H1 (cell line): ENCODE measurements at regions not wholly inside any gene's neighbourhood (a gene's known extent, or its start where the extent isn't known, plus 50 kb on each side); places are given as distances from the start of the nearest gene placed in this dataset.

Experiments used
- JUND ChIP-seq: IDR thresholded peaks from 2 replicates; pipeline ENCODE4 v1.6.1; 2011; ENCODE audit warnings: mild to moderate bottlenecking, improper control_type of control experiment, low read length
- KDM1A ChIP-seq: fragments of 200-600, 300-600 bp; sonication (generic); IDR thresholded peaks from 2 replicates; pipeline ENCODE4 v1.7.1; 2016; ENCODE audit warnings: mild to moderate bottlenecking, low read length, borderline replicate concordance
- KDM4A ChIP-seq: IDR thresholded peaks from one replicate; pipeline ENCODE4 v1.7.1; 2012; ENCODE audit warnings: low read depth, mild to moderate bottlenecking, moderate library complexity, low read length, inconsistent platforms; ENCODE audit not compliant: severe bottlenecking
- RNF2 ChIP-seq: fragments of 200-900, 300-1000 bp; sonication (generic); IDR thresholded peaks from 2 replicates; pipeline ENCODE4 v1.7.1; 2016; ENCODE audit warnings: borderline replicate concordance, low read depth, mild to moderate bottlenecking, antibody characterized with exemption, low read length; ENCODE audit not compliant: poor library complexity, severe bottlenecking; ENCODE audit errors: missing control alignments
- RXRA ChIP-seq: IDR thresholded peaks from 2 replicates; pipeline ENCODE4 v1.6.1; 2011; ENCODE audit warnings: low read depth, mild to moderate bottlenecking, low read length, moderate library complexity; ENCODE audit not compliant: insufficient read depth
- SP1 ChIP-seq: IDR thresholded peaks from 2 replicates; pipeline ENCODE4 v1.6.1; 2011; ENCODE audit warnings: low read depth, low read length
- SRF ChIP-seq: IDR thresholded peaks from 2 replicates; pipeline ENCODE4 v1.6.1; 2011; ENCODE audit warnings: mild to moderate bottlenecking, low read depth, low read length, moderate library complexity
- TAF7 ChIP-seq: optimal IDR thresholded peaks from 2 replicates; pipeline ENCODE3; 2011; ENCODE audit warnings: low read depth, mild to moderate bottlenecking, inconsistent platforms, low read length, moderate library complexity, borderline replicate concordance
- TBP ChIP-seq: IDR thresholded peaks from 2 replicates; pipeline ENCODE4 v1.6.1; 2011; ENCODE audit warnings: low read depth, low read length, improper control_type of control experiment
- TCF12 ChIP-seq: IDR thresholded peaks from 2 replicates; pipeline ENCODE4 v1.6.1; 2011; ENCODE audit warnings: low read depth, mild to moderate bottlenecking, low read length
- TF ChIP-seq, protein P1 (sequence below): fragments of 300-600 bp; sonication (generic); IDR thresholded peaks from 2 replicates; pipeline ENCODE4 v1.7.1; 2012; ENCODE audit warnings: low read length, moderate library complexity, mild to moderate bottlenecking, inconsistent platforms; ENCODE audit not compliant: insufficient replicate concordance

DNA sequence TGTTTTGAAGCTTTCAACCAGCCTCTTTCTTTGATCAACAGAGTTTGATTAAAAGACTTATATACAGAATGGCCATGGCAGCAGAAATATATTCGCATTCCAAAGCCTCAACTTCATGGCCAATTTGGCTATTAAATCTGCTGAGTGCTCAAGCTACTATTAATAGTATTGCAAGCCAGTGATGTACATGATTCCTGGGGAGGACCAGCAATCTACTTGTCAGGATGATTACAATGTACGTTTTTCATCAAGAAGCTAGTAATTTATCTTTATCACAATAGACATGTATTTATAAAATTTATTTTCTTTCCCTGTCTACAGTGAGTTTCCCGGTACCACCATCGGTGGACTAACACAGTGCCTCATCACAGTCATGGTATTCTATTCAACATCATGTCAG is 515.5 kb downstream of the AMY1C start (continued):
- TF ChIP-seq, protein P1, sequence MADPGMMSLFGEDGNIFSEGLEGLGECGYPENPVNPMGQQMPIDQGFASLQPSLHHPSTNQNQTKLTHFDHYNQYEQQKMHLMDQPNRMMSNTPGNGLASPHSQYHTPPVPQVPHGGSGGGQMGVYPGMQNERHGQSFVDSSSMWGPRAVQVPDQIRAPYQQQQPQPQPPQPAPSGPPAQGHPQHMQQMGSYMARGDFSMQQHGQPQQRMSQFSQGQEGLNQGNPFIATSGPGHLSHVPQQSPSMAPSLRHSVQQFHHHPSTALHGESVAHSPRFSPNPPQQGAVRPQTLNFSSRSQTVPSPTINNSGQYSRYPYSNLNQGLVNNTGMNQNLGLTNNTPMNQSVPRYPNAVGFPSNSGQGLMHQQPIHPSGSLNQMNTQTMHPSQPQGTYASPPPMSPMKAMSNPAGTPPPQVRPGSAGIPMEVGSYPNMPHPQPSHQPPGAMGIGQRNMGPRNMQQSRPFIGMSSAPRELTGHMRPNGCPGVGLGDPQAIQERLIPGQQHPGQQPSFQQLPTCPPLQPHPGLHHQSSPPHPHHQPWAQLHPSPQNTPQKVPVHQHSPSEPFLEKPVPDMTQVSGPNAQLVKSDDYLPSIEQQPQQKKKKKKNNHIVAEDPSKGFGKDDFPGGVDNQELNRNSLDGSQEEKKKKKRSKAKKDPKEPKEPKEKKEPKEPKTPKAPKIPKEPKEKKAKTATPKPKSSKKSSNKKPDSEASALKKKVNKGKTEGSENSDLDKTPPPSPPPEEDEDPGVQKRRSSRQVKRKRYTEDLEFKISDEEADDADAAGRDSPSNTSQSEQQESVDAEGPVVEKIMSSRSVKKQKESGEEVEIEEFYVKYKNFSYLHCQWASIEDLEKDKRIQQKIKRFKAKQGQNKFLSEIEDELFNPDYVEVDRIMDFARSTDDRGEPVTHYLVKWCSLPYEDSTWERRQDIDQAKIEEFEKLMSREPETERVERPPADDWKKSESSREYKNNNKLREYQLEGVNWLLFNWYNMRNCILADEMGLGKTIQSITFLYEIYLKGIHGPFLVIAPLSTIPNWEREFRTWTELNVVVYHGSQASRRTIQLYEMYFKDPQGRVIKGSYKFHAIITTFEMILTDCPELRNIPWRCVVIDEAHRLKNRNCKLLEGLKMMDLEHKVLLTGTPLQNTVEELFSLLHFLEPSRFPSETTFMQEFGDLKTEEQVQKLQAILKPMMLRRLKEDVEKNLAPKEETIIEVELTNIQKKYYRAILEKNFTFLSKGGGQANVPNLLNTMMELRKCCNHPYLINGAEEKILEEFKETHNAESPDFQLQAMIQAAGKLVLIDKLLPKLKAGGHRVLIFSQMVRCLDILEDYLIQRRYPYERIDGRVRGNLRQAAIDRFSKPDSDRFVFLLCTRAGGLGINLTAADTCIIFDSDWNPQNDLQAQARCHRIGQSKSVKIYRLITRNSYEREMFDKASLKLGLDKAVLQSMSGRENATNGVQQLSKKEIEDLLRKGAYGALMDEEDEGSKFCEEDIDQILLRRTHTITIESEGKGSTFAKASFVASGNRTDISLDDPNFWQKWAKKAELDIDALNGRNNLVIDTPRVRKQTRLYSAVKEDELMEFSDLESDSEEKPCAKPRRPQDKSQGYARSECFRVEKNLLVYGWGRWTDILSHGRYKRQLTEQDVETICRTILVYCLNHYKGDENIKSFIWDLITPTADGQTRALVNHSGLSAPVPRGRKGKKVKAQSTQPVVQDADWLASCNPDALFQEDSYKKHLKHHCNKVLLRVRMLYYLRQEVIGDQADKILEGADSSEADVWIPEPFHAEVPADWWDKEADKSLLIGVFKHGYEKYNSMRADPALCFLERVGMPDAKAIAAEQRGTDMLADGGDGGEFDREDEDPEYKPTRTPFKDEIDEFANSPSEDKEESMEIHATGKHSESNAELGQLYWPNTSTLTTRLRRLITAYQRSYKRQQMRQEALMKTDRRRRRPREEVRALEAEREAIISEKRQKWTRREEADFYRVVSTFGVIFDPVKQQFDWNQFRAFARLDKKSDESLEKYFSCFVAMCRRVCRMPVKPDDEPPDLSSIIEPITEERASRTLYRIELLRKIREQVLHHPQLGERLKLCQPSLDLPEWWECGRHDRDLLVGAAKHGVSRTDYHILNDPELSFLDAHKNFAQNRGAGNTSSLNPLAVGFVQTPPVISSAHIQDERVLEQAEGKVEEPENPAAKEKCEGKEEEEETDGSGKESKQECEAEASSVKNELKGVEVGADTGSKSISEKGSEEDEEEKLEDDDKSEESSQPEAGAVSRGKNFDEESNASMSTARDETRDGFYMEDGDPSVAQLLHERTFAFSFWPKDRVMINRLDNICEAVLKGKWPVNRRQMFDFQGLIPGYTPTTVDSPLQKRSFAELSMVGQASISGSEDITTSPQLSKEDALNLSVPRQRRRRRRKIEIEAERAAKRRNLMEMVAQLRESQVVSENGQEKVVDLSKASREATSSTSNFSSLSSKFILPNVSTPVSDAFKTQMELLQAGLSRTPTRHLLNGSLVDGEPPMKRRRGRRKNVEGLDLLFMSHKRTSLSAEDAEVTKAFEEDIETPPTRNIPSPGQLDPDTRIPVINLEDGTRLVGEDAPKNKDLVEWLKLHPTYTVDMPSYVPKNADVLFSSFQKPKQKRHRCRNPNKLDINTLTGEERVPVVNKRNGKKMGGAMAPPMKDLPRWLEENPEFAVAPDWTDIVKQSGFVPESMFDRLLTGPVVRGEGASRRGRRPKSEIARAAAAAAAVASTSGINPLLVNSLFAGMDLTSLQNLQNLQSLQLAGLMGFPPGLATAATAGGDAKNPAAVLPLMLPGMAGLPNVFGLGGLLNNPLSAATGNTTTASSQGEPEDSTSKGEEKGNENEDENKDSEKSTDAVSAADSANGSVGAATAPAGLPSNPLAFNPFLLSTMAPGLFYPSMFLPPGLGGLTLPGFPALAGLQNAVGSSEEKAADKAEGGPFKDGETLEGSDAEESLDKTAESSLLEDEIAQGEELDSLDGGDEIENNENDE: no peak
- no peak for TF ChIP-seq RXRA
- no peak for TF ChIP-seq TAF7
- no peak for TF ChIP-seq SRF
- TF ChIP-seq TCF12: no peak
- TF ChIP-seq KDM1A: no peak
- TF ChIP-seq RNF2: no peak
- no peak for TF ChIP-seq KDM4A
- TF ChIP-seq SP1: no peak
- no peak for TF ChIP-seq TBP
- no peak for TF ChIP-seq JUND
